ENCODE measurements at regions not wholly inside any gene's neighbourhood (a gene's known extent, or its start where the extent isn't known, plus 50 kb on each side); places are given as distances from the start of the nearest gene placed in this dataset.

DNA sequence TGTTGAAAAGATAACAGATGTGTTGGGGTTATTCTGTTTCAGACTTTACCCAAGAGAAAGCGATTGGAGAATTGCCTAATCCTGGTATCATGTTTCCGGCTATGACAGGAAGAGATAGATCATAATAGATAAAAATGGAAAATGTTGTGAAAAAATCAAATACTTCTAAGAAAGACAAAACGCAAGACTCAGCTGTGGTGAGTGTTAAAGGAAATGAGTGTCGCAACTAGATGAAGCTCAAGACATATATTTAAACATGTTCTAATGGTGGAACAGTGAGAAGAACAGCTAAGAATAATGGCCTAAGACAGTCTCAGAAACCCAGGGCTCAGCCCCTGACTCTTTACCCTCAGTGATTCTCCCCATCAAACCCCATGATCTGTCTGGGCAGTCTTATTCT is 426.7 kb upstream of the RUNX1 start:
- TF ChIP-seq SP2 (tag by site-specific recombination; IDR thresholded peaks at IDR 0.05) (no peak), ZBTB7A (tag by site-specific recombination; IDR thresholded peaks at IDR 0.05; ENCODE audit: low read depth) (no peak), HOXA7 (CRISPR knock-in tag; IDR thresholded peaks at IDR 0.05; ENCODE audit: borderline replicate concordance) (no peak)
- TF ChIP-seq, protein P1, sequence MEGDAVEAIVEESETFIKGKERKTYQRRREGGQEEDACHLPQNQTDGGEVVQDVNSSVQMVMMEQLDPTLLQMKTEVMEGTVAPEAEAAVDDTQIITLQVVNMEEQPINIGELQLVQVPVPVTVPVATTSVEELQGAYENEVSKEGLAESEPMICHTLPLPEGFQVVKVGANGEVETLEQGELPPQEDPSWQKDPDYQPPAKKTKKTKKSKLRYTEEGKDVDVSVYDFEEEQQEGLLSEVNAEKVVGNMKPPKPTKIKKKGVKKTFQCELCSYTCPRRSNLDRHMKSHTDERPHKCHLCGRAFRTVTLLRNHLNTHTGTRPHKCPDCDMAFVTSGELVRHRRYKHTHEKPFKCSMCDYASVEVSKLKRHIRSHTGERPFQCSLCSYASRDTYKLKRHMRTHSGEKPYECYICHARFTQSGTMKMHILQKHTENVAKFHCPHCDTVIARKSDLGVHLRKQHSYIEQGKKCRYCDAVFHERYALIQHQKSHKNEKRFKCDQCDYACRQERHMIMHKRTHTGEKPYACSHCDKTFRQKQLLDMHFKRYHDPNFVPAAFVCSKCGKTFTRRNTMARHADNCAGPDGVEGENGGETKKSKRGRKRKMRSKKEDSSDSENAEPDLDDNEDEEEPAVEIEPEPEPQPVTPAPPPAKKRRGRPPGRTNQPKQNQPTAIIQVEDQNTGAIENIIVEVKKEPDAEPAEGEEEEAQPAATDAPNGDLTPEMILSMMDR (tag by site-specific recombination; IDR thresholded peaks at IDR 0.05), result no peak
- TF ChIP-seq, protein P2, sequence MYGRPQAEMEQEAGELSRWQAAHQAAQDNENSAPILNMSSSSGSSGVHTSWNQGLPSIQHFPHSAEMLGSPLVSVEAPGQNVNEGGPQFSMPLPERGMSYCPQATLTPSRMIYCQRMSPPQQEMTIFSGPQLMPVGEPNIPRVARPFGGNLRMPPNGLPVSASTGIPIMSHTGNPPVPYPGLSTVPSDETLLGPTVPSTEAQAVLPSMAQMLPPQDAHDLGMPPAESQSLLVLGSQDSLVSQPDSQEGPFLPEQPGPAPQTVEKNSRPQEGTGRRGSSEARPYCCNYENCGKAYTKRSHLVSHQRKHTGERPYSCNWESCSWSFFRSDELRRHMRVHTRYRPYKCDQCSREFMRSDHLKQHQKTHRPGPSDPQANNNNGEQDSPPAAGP (tag by site-specific recombination; IDR thresholded peaks at IDR 0.05), result no peak
- TF ChIP-seq, protein P3, sequence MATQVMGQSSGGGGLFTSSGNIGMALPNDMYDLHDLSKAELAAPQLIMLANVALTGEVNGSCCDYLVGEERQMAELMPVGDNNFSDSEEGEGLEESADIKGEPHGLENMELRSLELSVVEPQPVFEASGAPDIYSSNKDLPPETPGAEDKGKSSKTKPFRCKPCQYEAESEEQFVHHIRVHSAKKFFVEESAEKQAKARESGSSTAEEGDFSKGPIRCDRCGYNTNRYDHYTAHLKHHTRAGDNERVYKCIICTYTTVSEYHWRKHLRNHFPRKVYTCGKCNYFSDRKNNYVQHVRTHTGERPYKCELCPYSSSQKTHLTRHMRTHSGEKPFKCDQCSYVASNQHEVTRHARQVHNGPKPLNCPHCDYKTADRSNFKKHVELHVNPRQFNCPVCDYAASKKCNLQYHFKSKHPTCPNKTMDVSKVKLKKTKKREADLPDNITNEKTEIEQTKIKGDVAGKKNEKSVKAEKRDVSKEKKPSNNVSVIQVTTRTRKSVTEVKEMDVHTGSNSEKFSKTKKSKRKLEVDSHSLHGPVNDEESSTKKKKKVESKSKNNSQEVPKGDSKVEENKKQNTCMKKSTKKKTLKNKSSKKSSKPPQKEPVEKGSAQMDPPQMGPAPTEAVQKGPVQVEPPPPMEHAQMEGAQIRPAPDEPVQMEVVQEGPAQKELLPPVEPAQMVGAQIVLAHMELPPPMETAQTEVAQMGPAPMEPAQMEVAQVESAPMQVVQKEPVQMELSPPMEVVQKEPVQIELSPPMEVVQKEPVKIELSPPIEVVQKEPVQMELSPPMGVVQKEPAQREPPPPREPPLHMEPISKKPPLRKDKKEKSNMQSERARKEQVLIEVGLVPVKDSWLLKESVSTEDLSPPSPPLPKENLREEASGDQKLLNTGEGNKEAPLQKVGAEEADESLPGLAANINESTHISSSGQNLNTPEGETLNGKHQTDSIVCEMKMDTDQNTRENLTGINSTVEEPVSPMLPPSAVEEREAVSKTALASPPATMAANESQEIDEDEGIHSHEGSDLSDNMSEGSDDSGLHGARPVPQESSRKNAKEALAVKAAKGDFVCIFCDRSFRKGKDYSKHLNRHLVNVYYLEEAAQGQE (tag by site-specific recombination; IDR thresholded peaks at IDR 0.05), result no peak

All from HEK293 (cell line).